Smooth muscle cell (in vitro differentiated cells): ENCODE measurements at regions not wholly inside any gene's neighbourhood (a gene's known extent, or its start where the extent isn't known, plus 50 kb on each side); places are given as distances from the start of the nearest gene placed in this dataset.

Source experiments
- DNase-seq: peaks from one replicate; lab custom pipeline; 2025; ENCODE audit not compliant: unreplicated experiment; lab: John Stamatoyannopoulos, UW
- H2AFZ ChIP-seq: fragments of 200-600 bp; sonication (generic); 2 replicates; pipeline ENCODE4 v1.6.0; 2016; ENCODE audit warnings: antibody characterized with exemption, low read depth, mild to moderate bottlenecking
- H3F3A ChIP-seq: fragments of 200-600 bp; sonication (generic); 2 replicates; pipeline ENCODE4 v1.6.0; 2017; ENCODE audit warnings: antibody characterized with exemption, low read depth
- H3K27ac ChIP-seq: fragments of 200-600 bp; sonication (generic); 2 replicates; pipeline ENCODE4 v1.5.1; 2016; ENCODE audit warnings: low read depth, mild to moderate bottlenecking
- H3K27me3 ChIP-seq: fragments of 200-600 bp; sonication (generic); 2 replicates; pipeline ENCODE4 v1.6.1; 2016; ENCODE audit warnings: low read depth, mild to moderate bottlenecking
- H3K36me3 ChIP-seq: fragments of 200-600 bp; sonication (generic); 2 replicates; pipeline ENCODE4 v1.5.1; 2016; ENCODE audit warnings: low read depth
- H3K4me1 ChIP-seq: fragments of 200-600 bp; sonication (generic); 2 replicates; pipeline ENCODE4 v1.5.1; 2016; ENCODE audit warnings: low read depth
- H3K4me2 ChIP-seq: fragments of 200-600 bp; sonication (generic); 2 replicates; pipeline ENCODE4 v1.6.0; 2016; ENCODE audit warnings: mild to moderate bottlenecking
- H3K4me3 ChIP-seq: fragments of 200-600 bp; sonication (generic); 2 replicates; pipeline ENCODE4 v1.5.1; 2016; ENCODE audit warnings: mild to moderate bottlenecking
- H3K79me2 ChIP-seq: fragments of 200-600 bp; sonication (generic); 2 replicates; pipeline ENCODE4 v1.6.0; 2016; ENCODE audit warnings: low read depth, mild to moderate bottlenecking
- H3K9ac ChIP-seq: fragments of 200-600 bp; sonication (generic); 2 replicates; pipeline ENCODE4 v1.6.0; 2016; ENCODE audit warnings: low read depth
- H3K9me3 ChIP-seq: fragments of 200-600 bp; sonication (generic); replicated peaks from 2 replicates; pipeline ENCODE4 v1.5.1; 2016; ENCODE audit warnings: low read depth
- H4K20me1 ChIP-seq: fragments of 200-600 bp; sonication (generic); 2 replicates; pipeline ENCODE4 v1.6.0; 2016; ENCODE audit warnings: low read depth
- CTCF ChIP-seq: fragments of 200-600 bp; sonication (generic); IDR thresholded peaks from 2 replicates; pipeline ENCODE4 v1.5.1; 2017; ENCODE audit warnings: borderline replicate concordance, mild to moderate bottlenecking, antibody characterized with exemption; ENCODE audit not compliant: insufficient read depth, poor library complexity, severe bottlenecking
- WGBS: methylation state at CpG from one replicate; pipeline ENCODE4 v1.1.7; 2016; ENCODE audit warnings: low lambda C conversion rate; 5-methylcytosine and 5-hydroxymethylcytosine counted together

- H3K4me3 ChIP-seq = no peak overlapping the region
- TF ChIP-seq CTCF = no peak
- H3K79me2 ChIP-seq = no peaks in the 10 kb centered on the region
- H3K9ac ChIP-seq = no peak overlapping the region
- WGBS = 28% methylated on average over 1 of the region's 1 CpG
- H3K27ac ChIP-seq = peak overlapping the region; percentile 22
- no peak overlapping the region for H2AFZ ChIP-seq
- no peaks in the 10 kb centered on the region for H3K36me3 ChIP-seq
- H4K20me1 ChIP-seq = no peaks in the 10 kb centered on the region
- peaks cover 25% of the 10 kb centered on the region for H3F3A ChIP-seq
- no peaks in the 10 kb centered on the region for H3K9me3 ChIP-seq
- no peak for DNase-seq
- peaks cover 9% of the 10 kb centered on the region for H3K4me1 ChIP-seq
- H3K27me3 ChIP-seq = no peaks in the 10 kb centered on the region
- H3K4me2 ChIP-seq = peak overlapping the region; percentile 60
These were observed 282.0 kb upstream of the DKK2 start for GRCh38 chr4:107318078-107318477.

- peaks cover 25% of the 10 kb centered on the region for H3F3A ChIP-seq
- peaks cover 9% of the 10 kb centered on the region for H3K4me1 ChIP-seq
- H2AFZ ChIP-seq = no peak overlapping the region
- no peaks in the 10 kb centered on the region for H3K36me3 ChIP-seq
- no peak for DNase-seq
- H4K20me1 ChIP-seq = no peaks in the 10 kb centered on the region
- peak overlapping the region; percentile 60 for H3K4me2 ChIP-seq
- TF ChIP-seq CTCF = no peak
- H3K27ac ChIP-seq = peak overlapping the region; percentile 22
- H3K4me3 ChIP-seq = no peak overlapping the region
- no peaks in the 10 kb centered on the region for H3K9me3 ChIP-seq
- H3K79me2 ChIP-seq = no peaks in the 10 kb centered on the region
- H3K27me3 ChIP-seq = no peaks in the 10 kb centered on the region
- H3K9ac ChIP-seq = no peak overlapping the region
These were observed 281.5 kb upstream of the DKK2 start for GRCh38 chr4:107317611-107318010.

- Histone ChIP-seq H2AFZ (no peak overlapping the region), H3K4me3 (no peak overlapping the region)
- TF ChIP-seq CTCF = no peak
These were observed 279.5 kb upstream of the DKK2 start for GRCh38 chr4:107315584-107315983.

GRCh38 chr4:107314156-107314555, 278.0 kb upstream of the DKK2 start:
- H3K27me3 ChIP-seq = no peaks in the 10 kb centered on the region
- 86% methylated on average over 1 of the region's 1 CpG for WGBS

More at GRCh38 chr4:107315584-107315983, 279.5 kb upstream of the DKK2 start:
- no peak for DNase-seq
- H3K9ac ChIP-seq = no peak overlapping the region
- H3K9me3 ChIP-seq = no peaks in the 10 kb centered on the region
- H3K4me1 ChIP-seq = peaks cover 9% of the 10 kb centered on the region
- no peaks in the 10 kb centered on the region for H3K36me3 ChIP-seq
- H3K27ac ChIP-seq = no peak overlapping the region
- no peaks in the 10 kb centered on the region for H3K27me3 ChIP-seq
- no peaks in the 10 kb centered on the region for H3K79me2 ChIP-seq
- H4K20me1 ChIP-seq = no peaks in the 10 kb centered on the region
- no peak overlapping the region for H3K4me2 ChIP-seq
- H3F3A ChIP-seq = peaks cover 25% of the 10 kb centered on the region

More at GRCh38 chr4:107314156-107314555, 278.0 kb upstream of the DKK2 start:
- no peak overlapping the region for H3K4me3 ChIP-seq
- no peaks in the 10 kb centered on the region for H3K36me3 ChIP-seq
- no peak overlapping the region for H3K27ac ChIP-seq
- no peaks in the 10 kb centered on the region for H3K79me2 ChIP-seq
- H3K9ac ChIP-seq = no peak overlapping the region
- no peaks in the 10 kb centered on the region for H4K20me1 ChIP-seq
- no peak for DNase-seq
- peaks cover 9% of the 10 kb centered on the region for H3K4me1 ChIP-seq
- H3F3A ChIP-seq = peaks cover 19% of the 10 kb centered on the region
- no peak for TF ChIP-seq CTCF
- H3K4me2 ChIP-seq = no peak overlapping the region
- no peak overlapping the region for H2AFZ ChIP-seq
- no peaks in the 10 kb centered on the region for H3K9me3 ChIP-seq
